ENCODE measurements at regions not wholly inside any gene's neighbourhood (a gene's known extent, or its start where the extent isn't known, plus 50 kb on each side); places are given as distances from the start of the nearest gene placed in this dataset.
A peak's percentile ranks its signal among the peaks of the same experiment; 100 is the strongest.

DNA sequence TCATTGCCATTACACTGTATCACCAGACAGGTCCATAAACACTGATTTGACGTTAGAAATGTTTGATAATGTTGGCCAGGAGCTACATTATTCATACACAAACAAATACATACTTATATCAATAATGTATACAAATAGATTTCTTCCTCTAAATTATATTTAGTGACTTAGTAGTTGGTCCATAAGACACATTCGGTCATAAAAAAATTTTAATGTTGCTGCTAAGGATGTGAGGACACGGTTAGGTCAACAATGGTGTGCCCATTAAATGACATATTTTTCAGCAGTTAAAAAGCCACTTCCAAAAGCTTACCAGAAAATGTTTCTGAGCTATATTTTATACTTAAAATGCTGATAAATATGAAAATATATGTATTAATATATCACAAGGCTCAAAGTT, 1148.7 kb upstream of the TMEM132C start:
- no peak for DNase-seq
- Histone ChIP-seq H3K27ac (no peak overlapping the region), H3K4me1 (no peaks in the 10 kb centered on the region), H3K9me3 (no peaks in the 10 kb centered on the region), H3K27me3 (no peaks in the 10 kb centered on the region), H3K36me3 (no peaks in the 10 kb centered on the region), H3K4me3 (no peak overlapping the region)
- no peak for TF ChIP-seq POLR2A (IDR thresholded peaks at IDR 0.05)
- TF ChIP-seq, protein P1, sequence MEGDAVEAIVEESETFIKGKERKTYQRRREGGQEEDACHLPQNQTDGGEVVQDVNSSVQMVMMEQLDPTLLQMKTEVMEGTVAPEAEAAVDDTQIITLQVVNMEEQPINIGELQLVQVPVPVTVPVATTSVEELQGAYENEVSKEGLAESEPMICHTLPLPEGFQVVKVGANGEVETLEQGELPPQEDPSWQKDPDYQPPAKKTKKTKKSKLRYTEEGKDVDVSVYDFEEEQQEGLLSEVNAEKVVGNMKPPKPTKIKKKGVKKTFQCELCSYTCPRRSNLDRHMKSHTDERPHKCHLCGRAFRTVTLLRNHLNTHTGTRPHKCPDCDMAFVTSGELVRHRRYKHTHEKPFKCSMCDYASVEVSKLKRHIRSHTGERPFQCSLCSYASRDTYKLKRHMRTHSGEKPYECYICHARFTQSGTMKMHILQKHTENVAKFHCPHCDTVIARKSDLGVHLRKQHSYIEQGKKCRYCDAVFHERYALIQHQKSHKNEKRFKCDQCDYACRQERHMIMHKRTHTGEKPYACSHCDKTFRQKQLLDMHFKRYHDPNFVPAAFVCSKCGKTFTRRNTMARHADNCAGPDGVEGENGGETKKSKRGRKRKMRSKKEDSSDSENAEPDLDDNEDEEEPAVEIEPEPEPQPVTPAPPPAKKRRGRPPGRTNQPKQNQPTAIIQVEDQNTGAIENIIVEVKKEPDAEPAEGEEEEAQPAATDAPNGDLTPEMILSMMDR (IDR thresholded peaks at IDR 0.05) = no peak

DNA sequence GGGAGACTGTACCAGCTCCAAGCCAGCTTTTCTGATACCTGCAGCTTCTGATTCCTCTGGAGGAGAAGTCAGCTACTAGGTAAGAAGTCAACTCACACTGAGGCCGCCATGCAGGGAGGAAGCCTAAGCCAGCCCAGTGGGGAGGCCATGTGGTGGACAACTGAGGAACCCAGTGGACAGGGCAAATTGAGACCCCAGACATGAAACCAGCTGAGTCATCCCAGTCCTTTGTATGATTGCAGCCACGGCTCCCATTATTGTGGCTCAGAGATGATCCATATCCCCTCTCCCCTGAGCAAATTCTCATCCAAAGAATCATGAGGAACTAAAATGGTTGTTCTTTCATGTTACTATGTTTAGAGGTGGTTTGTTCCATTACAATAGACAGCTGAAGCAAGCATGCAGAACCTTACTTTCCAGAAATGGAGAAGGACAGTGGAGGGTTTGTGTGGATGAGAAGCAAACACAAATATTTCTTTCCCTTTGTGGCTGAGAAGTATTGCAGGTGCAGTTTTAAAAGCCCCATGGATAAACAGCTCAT, 1147.3 kb upstream of the TMEM132C start:
- TF ChIP-seq, protein P1 (IDR thresholded peaks at IDR 0.05) = no peak
- TF ChIP-seq POLR2A (IDR thresholded peaks at IDR 0.05) = no peak
- no peaks in the 10 kb centered on the region for H3K27me3 ChIP-seq
- H3K36me3 ChIP-seq = no peaks in the 10 kb centered on the region
- no peak overlapping the region for H3K4me3 ChIP-seq
- no peaks in the 10 kb centered on the region for H3K9me3 ChIP-seq
- H3K27ac ChIP-seq = no peak overlapping the region
- H3K4me1 ChIP-seq = no peaks in the 10 kb centered on the region
- no peak for DNase-seq

DNA sequence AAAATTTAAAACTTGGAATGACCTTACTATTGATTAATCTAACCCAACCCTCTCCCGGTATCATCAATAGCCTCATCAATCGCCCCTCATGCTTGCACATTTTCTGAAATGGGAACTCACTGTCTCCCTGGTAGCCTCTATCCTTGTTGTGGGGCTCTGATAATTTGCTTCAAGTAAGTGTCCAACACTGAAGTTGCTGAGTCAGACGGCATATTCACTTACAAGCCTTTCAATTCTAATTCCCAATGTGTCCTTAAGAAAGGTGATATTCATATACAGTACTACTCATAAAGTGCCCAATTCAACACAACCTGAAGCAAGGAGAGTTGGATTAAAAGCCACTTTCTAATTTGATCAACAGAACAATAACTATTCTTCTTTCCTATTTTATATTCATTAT, 1146.1 kb upstream of the TMEM132C start:
- Histone ChIP-seq H3K27ac (no peak overlapping the region), H3K4me3 (no peak overlapping the region), H3K9me3 (no peaks in the 10 kb centered on the region), H3K4me1 (no peaks in the 10 kb centered on the region), H3K36me3 (no peaks in the 10 kb centered on the region), H3K27me3 (no peaks in the 10 kb centered on the region)
- no peak for DNase-seq
- TF ChIP-seq POLR2A (IDR thresholded peaks at IDR 0.05) = no peak
- TF ChIP-seq, protein P1 (IDR thresholded peaks at IDR 0.05) = no peak

DNA sequence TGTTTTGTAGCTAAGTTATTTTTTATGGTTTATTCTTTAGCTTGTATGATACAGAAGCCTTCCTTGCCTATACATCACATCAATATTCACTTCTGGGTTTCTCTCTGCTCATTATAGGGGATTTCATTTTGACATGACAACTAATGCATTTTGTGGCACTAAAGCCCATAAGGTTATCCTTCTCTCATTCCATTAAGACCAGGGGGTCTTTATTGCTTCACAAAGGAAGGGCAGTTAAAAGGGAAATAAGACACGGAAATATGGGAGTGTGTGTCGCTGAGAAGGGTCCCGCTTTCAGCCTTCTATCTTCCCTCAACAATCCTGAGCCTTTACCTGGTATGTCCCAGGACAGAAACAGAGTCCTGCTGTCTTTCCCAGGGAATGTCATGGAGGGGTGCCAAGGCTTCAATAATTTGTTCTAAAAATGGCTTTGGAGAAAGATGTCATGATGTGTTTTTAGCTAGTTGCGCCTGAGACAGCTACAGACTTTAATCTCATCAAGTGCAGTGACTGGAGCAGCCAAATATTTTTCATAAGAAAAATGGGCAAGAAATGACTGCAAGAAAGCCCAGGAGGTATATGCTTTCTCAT, 1145.4 kb upstream of the TMEM132C start:
- H3K27me3 ChIP-seq = no peaks in the 10 kb centered on the region
- H3K9me3 ChIP-seq = no peaks in the 10 kb centered on the region
- no peaks in the 10 kb centered on the region for H3K36me3 ChIP-seq
- no peak overlapping the region for H3K4me3 ChIP-seq
- no peak for DNase-seq
- TF ChIP-seq, protein P1 (IDR thresholded peaks at IDR 0.05) = no peak
- no peak for TF ChIP-seq POLR2A (IDR thresholded peaks at IDR 0.05)
- H3K27ac ChIP-seq = no peak overlapping the region
- no peaks in the 10 kb centered on the region for H3K4me1 ChIP-seq

DNA sequence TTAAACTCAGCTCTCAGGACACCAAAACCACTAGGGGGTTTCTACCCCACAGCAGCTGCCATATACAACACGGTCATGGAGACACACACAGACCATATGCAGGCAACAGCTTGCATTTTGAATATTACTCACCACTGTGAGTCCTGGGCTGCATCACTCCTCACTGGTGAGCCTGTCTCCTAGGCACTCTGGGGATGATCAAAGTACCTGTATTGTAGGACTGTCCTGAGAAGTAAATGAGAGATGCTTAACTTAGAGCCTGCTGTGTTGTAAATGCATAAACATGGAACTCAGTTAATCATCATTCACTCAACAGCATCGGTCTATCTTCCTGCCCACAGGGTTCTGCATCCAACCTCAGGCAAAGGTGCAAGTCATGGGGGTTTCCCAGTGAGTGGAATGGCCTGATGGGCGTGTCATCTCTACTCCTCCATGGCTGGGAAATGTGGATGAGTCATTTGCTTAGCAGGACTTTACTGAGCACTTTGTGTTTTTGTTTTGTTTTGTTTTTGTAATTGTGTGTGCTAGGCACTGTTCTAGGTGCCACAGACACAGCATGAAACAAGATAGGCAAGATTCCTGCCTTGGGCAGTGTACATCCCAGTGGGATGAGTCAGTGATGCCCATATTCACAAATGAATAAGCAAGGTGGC, 1141.2 kb upstream of the TMEM132C start:
- no peak for TF ChIP-seq POLR2A (IDR thresholded peaks at IDR 0.05)
- TF ChIP-seq, protein P1 (IDR thresholded peaks at IDR 0.05) = no peak
- Histone ChIP-seq H3K4me1 (no peaks in the 10 kb centered on the region), H3K9me3 (no peaks in the 10 kb centered on the region), H3K27me3 (no peaks in the 10 kb centered on the region), H3K36me3 (no peaks in the 10 kb centered on the region), H3K27ac (no peak overlapping the region), H3K4me3 (no peak overlapping the region)
- peak in 1 of 3 donors; percentile 49 for DNase-seq
